Neutrophil (primary cell): ENCODE measurements at regions not wholly inside any gene's neighbourhood (a gene's known extent, or its start where the extent isn't known, plus 50 kb on each side); places are given as distances from the start of the nearest gene placed in this dataset.
A peak's percentile ranks its signal among the peaks of the same experiment; 100 is the strongest.

Experiments
- H3K27ac ChIP-seq: fragments of 200-600 bp; sonication (generic); 2 replicates; pipeline ENCODE4 v1.5.1; 2016; ENCODE audit warnings: mild to moderate bottlenecking, moderate library complexity
- H3K27me3 ChIP-seq: fragments of 200-600 bp; sonication (generic); 2 replicates; pipeline ENCODE4 v1.6.0; 2016; ENCODE audit warnings: mild to moderate bottlenecking
- H3K36me3 ChIP-seq: fragments of 200-600 bp; sonication (generic); 2 replicates; pipeline ENCODE4 v1.5.1; 2017
- H3K4me1 ChIP-seq, 2 experiments: fragments of 200-600 bp in 1 of 2; sonication (generic) in 1 of 2; 1 replicate in 1 of 2; 2 replicates in 1 of 2; pipeline versions ENCODE4 v1.5.1 to v1.6.1; 2013 to 2016; ENCODE audit warnings: low read depth in 1 of 2, low read length in 1 of 2, mild to moderate bottlenecking in 1 of 2, moderate library complexity in 1 of 2; ENCODE audit not compliant: control insufficient read depth in 1 of 2, insufficient read depth in 1 of 2
- H3K4me3 ChIP-seq, 2 experiments: fragments of 200-600 bp in 1 of 2; sonication (generic) in 1 of 2; 1 replicate in 1 of 2; 2 replicates in 1 of 2; pipeline ENCODE4 v1.5.1; 2013 to 2016; ENCODE audit warnings: low read depth in 1 of 2, low read length in 1 of 2, mild to moderate bottlenecking in 1 of 2, moderate library complexity in 1 of 2
- H3K9me3 ChIP-seq: fragments of 200-600 bp; sonication (generic); 2 replicates; pipeline ENCODE4 v1.5.1; 2016
- CTCF ChIP-seq: fragments of 200-600 bp; sonication (generic); IDR thresholded peaks from 2 replicates; pipeline ENCODE4 v1.5.1; 2016; ENCODE audit warnings: antibody characterized with exemption

GRCh38 chr6:88262332-88262731, 96.2 kb upstream of the CNR1 start:
- Histone ChIP-seq H3K27me3 (no peaks in the 10 kb centered on the region), H3K4me1 (peaks cover 27 to 37% of the 10 kb centered on the region in 2 experiments), H3K27ac (peak overlapping the region; percentile 63), H3K4me3 (no peak overlapping the region), H3K36me3 (no peaks in the 10 kb centered on the region), H3K9me3 (no peaks in the 10 kb centered on the region)
- TF ChIP-seq CTCF, result no peak

GRCh38 chr6:88251301-88251700, 85.2 kb upstream of the CNR1 start:
- no peak for TF ChIP-seq CTCF
- no peaks in the 10 kb centered on the region for H3K27me3 ChIP-seq
- H3K9me3 ChIP-seq, result no peaks in the 10 kb centered on the region
- H3K4me1 ChIP-seq, result no peaks in the 10 kb centered on the region
- H3K4me3 ChIP-seq, result no peak overlapping the region
- no peak overlapping the region for H3K27ac ChIP-seq
- H3K36me3 ChIP-seq, result no peaks in the 10 kb centered on the region

DNA sequence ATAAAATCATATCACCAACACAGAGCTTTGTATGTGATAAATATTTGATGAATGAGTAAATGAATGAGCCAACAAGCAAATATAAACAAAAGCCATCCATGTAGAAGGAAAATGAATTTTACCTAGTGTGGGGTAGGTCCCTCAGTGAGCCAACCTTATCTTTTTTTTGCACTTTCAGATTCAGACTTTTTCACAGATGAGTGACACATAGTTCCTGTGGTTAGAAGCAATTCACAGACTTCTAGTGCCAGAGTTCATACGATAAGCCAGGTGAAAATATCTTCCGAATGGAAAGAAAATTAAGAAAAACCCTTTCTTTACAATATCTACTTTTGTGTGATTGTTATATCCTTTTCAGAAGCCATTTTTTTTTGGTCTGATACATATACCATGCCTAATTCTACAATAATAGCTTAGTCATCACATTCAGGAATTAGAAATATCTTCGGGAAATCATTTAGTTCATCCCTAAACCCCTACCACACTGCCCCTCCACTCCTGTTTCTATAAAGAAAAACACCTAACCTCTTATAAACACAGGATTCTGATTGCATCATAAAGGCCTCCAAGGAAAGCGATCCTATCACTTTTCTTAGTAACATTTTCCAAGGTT, 82.7 kb upstream of the CNR1 start:
- Histone ChIP-seq H3K27ac (no peak overlapping the region), H3K4me3 (no peak overlapping the region), H3K27me3 (no peaks in the 10 kb centered on the region), H3K9me3 (no peaks in the 10 kb centered on the region), H3K36me3 (no peaks in the 10 kb centered on the region), H3K4me1 (no peaks in the 10 kb centered on the region)
- TF ChIP-seq CTCF, result no peak

GRCh38 chr6:88246654-88247053, 80.5 kb upstream of the CNR1 start:
- no peak for TF ChIP-seq CTCF
- no peaks in the 10 kb centered on the region for H3K36me3 ChIP-seq
- H3K27ac ChIP-seq, result no peak overlapping the region

GRCh38 chr6:88244721-88245120, 78.6 kb upstream of the CNR1 start:
- Histone ChIP-seq H3K4me3 (no peak overlapping the region), H3K4me1 (no peaks in the 10 kb centered on the region), H3K36me3 (no peaks in the 10 kb centered on the region), H3K27ac (no peak overlapping the region), H3K9me3 (no peaks in the 10 kb centered on the region), H3K27me3 (no peaks in the 10 kb centered on the region)
- no peak for TF ChIP-seq CTCF

More at GRCh38 chr6:88246654-88247053, 80.5 kb upstream of the CNR1 start:
- Histone ChIP-seq H3K27me3 (no peaks in the 10 kb centered on the region), H3K9me3 (no peaks in the 10 kb centered on the region), H3K4me1 (no peaks in the 10 kb centered on the region), H3K4me3 (no peak overlapping the region)

GRCh38 chr6:88238901-88239300, 72.8 kb upstream of the CNR1 start:
- no peaks in the 10 kb centered on the region for H3K4me1 ChIP-seq
- no peaks in the 10 kb centered on the region for H3K36me3 ChIP-seq
- no peak overlapping the region for H3K27ac ChIP-seq
- H3K9me3 ChIP-seq, result no peaks in the 10 kb centered on the region
- no peak overlapping the region for H3K4me3 ChIP-seq
- no peak for TF ChIP-seq CTCF
- no peaks in the 10 kb centered on the region for H3K27me3 ChIP-seq
